ENCODE measurements at regions not wholly inside any gene's neighbourhood (a gene's known extent, or its start where the extent isn't known, plus 50 kb on each side); places are given as distances from the start of the nearest gene placed in this dataset.

DNA sequence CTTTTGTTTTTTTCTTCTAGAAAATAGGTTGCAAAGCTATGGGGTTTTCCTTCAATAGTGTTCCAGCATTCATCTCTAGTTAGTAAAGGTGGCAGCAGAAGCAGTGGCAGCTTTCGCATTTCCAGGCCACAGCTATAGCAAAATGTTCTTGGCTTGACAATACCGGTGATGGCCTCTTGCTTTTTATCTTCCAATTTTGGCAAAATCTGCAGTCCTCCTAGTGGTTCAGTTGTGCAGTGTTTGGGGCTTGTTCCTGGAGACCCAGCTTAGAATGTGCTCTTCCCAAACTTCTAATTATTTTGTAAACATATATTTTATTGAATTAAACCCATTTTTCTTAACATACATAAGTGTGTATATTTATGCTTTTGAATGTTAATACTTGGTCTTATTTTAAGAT, 370.6 kb upstream of the MAN1A1 start:
- DNase-seq (no peak), ATAC-seq (ENCODE audit: low read depth) (no peak)
- intact Hi-C loops (cut with micrococcal nuclease): no loop called here
- Mint-ChIP-seq H3K4me3 (no peak overlapping the region), H3K4me1 (peaks cover 18% of the 10 kb centered on the region), H3K36me3 (ENCODE audit: low read depth) (no peaks in the 10 kb centered on the region), H3K9me3 (peaks cover 2% of the 10 kb centered on the region), H3K27ac (no peak overlapping the region), H3K27me3 (no peaks in the 10 kb centered on the region)
- TF ChIP-seq, protein P1, sequence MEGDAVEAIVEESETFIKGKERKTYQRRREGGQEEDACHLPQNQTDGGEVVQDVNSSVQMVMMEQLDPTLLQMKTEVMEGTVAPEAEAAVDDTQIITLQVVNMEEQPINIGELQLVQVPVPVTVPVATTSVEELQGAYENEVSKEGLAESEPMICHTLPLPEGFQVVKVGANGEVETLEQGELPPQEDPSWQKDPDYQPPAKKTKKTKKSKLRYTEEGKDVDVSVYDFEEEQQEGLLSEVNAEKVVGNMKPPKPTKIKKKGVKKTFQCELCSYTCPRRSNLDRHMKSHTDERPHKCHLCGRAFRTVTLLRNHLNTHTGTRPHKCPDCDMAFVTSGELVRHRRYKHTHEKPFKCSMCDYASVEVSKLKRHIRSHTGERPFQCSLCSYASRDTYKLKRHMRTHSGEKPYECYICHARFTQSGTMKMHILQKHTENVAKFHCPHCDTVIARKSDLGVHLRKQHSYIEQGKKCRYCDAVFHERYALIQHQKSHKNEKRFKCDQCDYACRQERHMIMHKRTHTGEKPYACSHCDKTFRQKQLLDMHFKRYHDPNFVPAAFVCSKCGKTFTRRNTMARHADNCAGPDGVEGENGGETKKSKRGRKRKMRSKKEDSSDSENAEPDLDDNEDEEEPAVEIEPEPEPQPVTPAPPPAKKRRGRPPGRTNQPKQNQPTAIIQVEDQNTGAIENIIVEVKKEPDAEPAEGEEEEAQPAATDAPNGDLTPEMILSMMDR (IDR thresholded peaks at IDR 0.05): no peak
- ChIA-PET POLR2A (no interaction called here), CTCF (interaction anchor here (0.6 kb wide), 1 partner anchor 35 kb away, joined by 4 read pairs; no protein-coding TSS in a partner anchor)

DNA sequence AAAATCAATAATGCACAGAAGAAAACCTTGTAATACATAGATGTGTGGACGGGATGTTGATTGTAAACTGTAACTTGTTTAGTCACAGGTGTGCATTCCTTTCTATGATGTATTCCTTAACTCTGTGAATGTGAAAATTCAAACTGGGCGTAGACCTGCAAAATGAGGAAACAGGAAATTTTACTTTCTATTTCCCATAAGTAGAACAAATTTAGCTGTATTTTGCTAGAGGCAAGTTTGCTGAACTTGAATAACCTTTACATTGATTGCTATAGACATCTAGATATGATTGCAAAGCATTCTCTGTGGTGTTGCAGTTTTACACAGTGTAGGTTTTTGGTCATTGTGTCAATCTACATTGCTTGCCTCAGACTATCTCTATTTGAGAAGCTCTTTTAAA, 368.4 kb upstream of the MAN1A1 start:
- ATAC-seq (ENCODE audit: low read depth) (no peak), DNase-seq (no peak)
- Mint-ChIP-seq H3K27ac (no peak overlapping the region), H3K4me3 (no peak overlapping the region), H3K9me3 (peaks cover under 1% of the 10 kb centered on the region), H3K36me3 (ENCODE audit: low read depth) (no peaks in the 10 kb centered on the region), H3K27me3 (no peaks in the 10 kb centered on the region), H3K4me1 (peaks cover 18% of the 10 kb centered on the region)
- intact Hi-C loops (cut with micrococcal nuclease): no loop called here
- ChIA-PET POLR2A (no interaction called here), CTCF (no interaction called here)
- TF ChIP-seq, protein P1 (IDR thresholded peaks at IDR 0.05): no peak

DNA sequence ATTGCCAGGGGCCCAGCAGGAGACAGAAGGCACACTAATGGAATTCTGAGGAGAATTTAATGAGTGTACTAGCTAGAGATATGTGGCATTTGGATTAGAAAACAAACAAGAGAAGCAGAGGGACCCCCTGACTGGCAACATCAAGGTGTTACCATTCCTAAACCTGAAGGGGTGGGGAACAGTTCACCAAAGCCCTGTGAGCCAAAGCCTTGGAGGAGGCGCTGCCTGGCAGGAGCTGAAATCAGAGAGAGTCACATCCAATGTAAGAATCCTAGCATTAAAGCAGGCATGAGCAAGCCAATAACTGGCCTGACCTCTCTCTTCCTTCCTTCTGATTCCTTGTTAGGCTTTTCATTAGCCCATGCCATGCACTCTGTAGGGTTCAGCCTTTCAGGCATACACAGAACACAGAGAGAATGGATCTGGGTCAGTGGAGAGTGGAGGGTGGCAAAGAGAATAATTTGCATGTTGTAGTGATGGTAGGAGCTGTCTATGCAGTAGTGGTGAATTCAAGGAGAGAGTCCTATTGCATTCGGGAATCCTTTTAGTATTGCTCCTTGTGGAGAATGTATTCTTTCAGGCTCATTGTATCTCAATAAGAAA, 367.2 kb upstream of the MAN1A1 start:
- ATAC-seq (ENCODE audit: low read depth): no peak

DNA sequence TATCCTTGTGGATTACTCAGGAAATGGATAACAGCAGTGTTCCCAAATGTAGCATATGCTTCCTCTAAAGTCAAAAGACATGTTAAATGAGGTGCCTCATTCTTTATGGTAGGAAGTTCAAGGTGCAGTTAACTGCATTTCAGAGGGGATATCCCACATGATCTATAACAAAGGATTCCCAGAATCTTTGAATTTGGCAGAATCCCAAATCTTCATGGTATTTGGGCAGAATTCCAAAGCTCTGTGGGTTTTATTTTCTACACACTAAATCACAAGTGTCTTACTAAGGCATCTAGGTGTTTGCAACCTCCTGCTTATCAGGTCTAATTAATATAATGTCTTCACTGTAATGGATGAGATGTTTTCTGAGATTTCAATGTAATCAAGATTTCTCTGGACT, 364.3 kb upstream of the MAN1A1 start:
- intact Hi-C loops (cut with micrococcal nuclease): no loop called here
- Mint-ChIP-seq H3K4me1 (peaks cover 18% of the 10 kb centered on the region), H3K27me3 (no peaks in the 10 kb centered on the region), H3K4me3 (no peak overlapping the region), H3K27ac (no peak overlapping the region), H3K9me3 (peaks cover 3% of the 10 kb centered on the region), H3K36me3 (ENCODE audit: low read depth) (no peaks in the 10 kb centered on the region)
- TF ChIP-seq, protein P1 (IDR thresholded peaks at IDR 0.05): no peak
- ATAC-seq (ENCODE audit: low read depth) (no peak), DNase-seq (no peak)
- POLR2A ChIA-PET: no interaction called here
- CTCF ChIA-PET: no interaction called here

More for the DNA sequence above, 367.2 kb upstream of the MAN1A1 start:
- H3K4me3 Mint-ChIP-seq: no peak overlapping the region
- no peak for DNase-seq
- TF ChIP-seq, protein P1 (IDR thresholded peaks at IDR 0.05): no peak
- H3K9me3 Mint-ChIP-seq: peaks cover 3% of the 10 kb centered on the region
- H3K27ac Mint-ChIP-seq: no peak overlapping the region
- H3K36me3 Mint-ChIP-seq (ENCODE audit: low read depth): no peaks in the 10 kb centered on the region
- no peaks in the 10 kb centered on the region for H3K27me3 Mint-ChIP-seq
- POLR2A ChIA-PET: no interaction called here
- intact Hi-C loops (cut with micrococcal nuclease): no loop called here
- CTCF ChIA-PET: no interaction called here
- peaks cover 18% of the 10 kb centered on the region for H3K4me1 Mint-ChIP-seq

DNA sequence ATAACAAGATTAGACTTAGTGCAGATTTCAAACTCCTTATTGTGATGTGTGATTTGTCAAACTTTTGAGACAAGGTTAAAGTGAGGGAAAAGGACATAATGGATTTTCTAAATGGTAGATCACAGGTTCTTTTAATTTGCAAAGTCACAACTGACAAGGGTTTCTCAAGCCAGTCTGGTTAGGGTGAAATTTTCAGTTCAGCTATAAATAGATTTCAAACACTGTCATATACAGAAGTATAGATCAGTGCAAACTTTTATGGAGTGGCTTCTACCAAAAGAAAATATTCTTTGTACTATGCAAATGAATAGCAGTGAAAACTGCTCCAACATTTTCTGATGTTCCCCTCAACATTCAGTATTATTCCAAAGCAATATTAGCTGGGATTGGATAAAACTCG, 337.1 kb upstream of the MAN1A1 start:
- CTCF ChIA-PET: no interaction called here
- POLR2A ChIA-PET: no interaction called here
- no peak for ATAC-seq (ENCODE audit: low read depth)

More for the DNA sequence above, 337.1 kb upstream of the MAN1A1 start:
- no peaks in the 10 kb centered on the region for H3K9me3 Mint-ChIP-seq
- no peak for DNase-seq
- TF ChIP-seq, protein P1 (IDR thresholded peaks at IDR 0.05): no peak
- no peaks in the 10 kb centered on the region for H3K36me3 Mint-ChIP-seq (ENCODE audit: low read depth)
- intact Hi-C loops (cut with micrococcal nuclease): no loop called here
- H3K27me3 Mint-ChIP-seq: peaks cover 3% of the 10 kb centered on the region
- no peak overlapping the region for H3K27ac Mint-ChIP-seq
- H3K4me3 Mint-ChIP-seq: no peak overlapping the region
- H3K4me1 Mint-ChIP-seq: no peaks in the 10 kb centered on the region
